Small intestine (tissue), 7 donors: ENCODE measurements at regions not wholly inside any gene's neighbourhood (a gene's known extent, or its start where the extent isn't known, plus 50 kb on each side); places are given as distances from the start of the nearest gene placed in this dataset.
"Not testable (repeated sequence)": the region's sequence is repeated elsewhere in the genome, so short reads cannot be mapped to it uniquely, and the experiment has no call there.

ENCODE experiments used
- DNase-seq, 2 donors: peaks; one replicate each; pipeline versions ENCODE4 v3.0.0 to v3.0.0-alpha.2; 2013
- FAIRE-seq: peaks from 2 replicates; lab custom pipeline; 2012; peaks lifted over from hg19 to GRCh38; lab: Jason Lieb, UNC
- H3K27ac ChIP-seq, 3 donors: one replicate each; pipeline ENCODE4 v1.5.1; 2013; ENCODE audit warnings: low read length in 2 of 3, mild to moderate bottlenecking in 2 of 3, control low read depth in 1 of 3, inconsistent platforms in 1 of 3, low read depth in 1 of 3, moderate library complexity in 1 of 3
- H3K27me3 ChIP-seq, 3 donors: one replicate each; pipeline ENCODE4 v1.6.1; 2013; ENCODE audit warnings: low read length in 3 of 3, inconsistent platforms in 1 of 3; ENCODE audit not compliant: control insufficient read depth in 3 of 3, insufficient read depth in 3 of 3
- H3K36me3 ChIP-seq, 3 donors: one replicate each; pipeline ENCODE4 v1.6.1; 2013; ENCODE audit warnings: low read length in 3 of 3, inconsistent platforms in 1 of 3, low read depth in 1 of 3, mild to moderate bottlenecking in 1 of 3, moderate library complexity in 1 of 3; ENCODE audit not compliant: control insufficient read depth in 3 of 3, insufficient read depth in 2 of 3
- H3K4me1 ChIP-seq, 3 donors: one replicate each; pipeline ENCODE4 v1.6.1; 2013; ENCODE audit warnings: low read length in 2 of 3, inconsistent platforms in 1 of 3, low read depth in 1 of 3, mild to moderate bottlenecking in 1 of 3, moderate library complexity in 1 of 3; ENCODE audit not compliant: control insufficient read depth in 3 of 3, insufficient read depth in 2 of 3
- H3K4me3 ChIP-seq, 3 donors: one replicate each; pipeline ENCODE4 v1.5.1; 2013; ENCODE audit warnings: low read length in 3 of 3, control low read depth in 1 of 3, inconsistent platforms in 1 of 3, low read depth in 1 of 3, mild to moderate bottlenecking in 1 of 3, moderate library complexity in 1 of 3
- H3K9me3 ChIP-seq, 2 donors: one replicate each; pipeline ENCODE4 v1.6.1; 2013; ENCODE audit warnings: low read depth in 1 of 2, low read length in 1 of 2; ENCODE audit not compliant: control insufficient read depth in 2 of 2, insufficient read depth in 1 of 2
- WGBS, 3 donors: extraction: QIAGEN DNeasy Blood & Tissue Kit; methylation state at CpG; one replicate each; pipeline ENCODE4 v1.1.7; 2013; 5-methylcytosine and 5-hydroxymethylcytosine counted together
- donor health status: healthy with polysubstance abuse.
- donor health status: control.
- donor health status: control.
- donor health status: Bipolar disorder and iron deficiency.
- donor health status: healthy.

GRCh38 chr3:18693588-18694329, 268.6 kb upstream of the SATB1 start:
- not testable (repeated sequence) for H3K9me3 ChIP-seq, DNase-seq, H3K4me1 ChIP-seq, H3K27me3 ChIP-seq, FAIRE-seq, H3K27ac ChIP-seq, H3K4me3 ChIP-seq, H3K36me3 ChIP-seq
- 90 to 95% (median 90%) methylated on average over 22 to 33 of the region's 33 CpGs for WGBS, 3 donors

GRCh38 chr3:18687286-18687685, 262.1 kb upstream of the SATB1 start:
- Histone ChIP-seq H3K27me3 (peaks cover 0 to 2% (median 0%) of the 10 kb centered on the region in 3 donors), H3K36me3 (no peaks in the 10 kb centered on the region), H3K4me1 (no peaks in the 10 kb centered on the region), H3K27ac (no peak overlapping the region), H3K9me3 (peaks cover 0 to 6% of the 10 kb centered on the region in 2 donors), H3K4me3 (no peak overlapping the region)
- FAIRE-seq, result peak; percentile 75
- DNase-seq, result no peak
- WGBS, 3 donors, result 54 to 56% (median 56%) methylated on average over 4 of the region's 4 CpGs

GRCh38 chr3:18683900-18684299, 258.8 kb upstream of the SATB1 start:
- no peak for FAIRE-seq
- Histone ChIP-seq H3K27ac (no peak overlapping the region), H3K4me1 (no peaks in the 10 kb centered on the region), H3K9me3 (peaks cover 0 to 6% of the 10 kb centered on the region in 2 donors), H3K27me3 (peaks cover 0 to 2% (median 0%) of the 10 kb centered on the region in 3 donors), H3K4me3 (no peak overlapping the region), H3K36me3 (no peaks in the 10 kb centered on the region)
- no peak for DNase-seq

GRCh38 chr3:18681818-18682345, 256.7 kb upstream of the SATB1 start:
- Histone ChIP-seq H3K4me1 (no peaks in the 10 kb centered on the region), H3K9me3 (peaks cover 0 to 6% of the 10 kb centered on the region in 2 donors), H3K4me3 (no peak overlapping the region), H3K27ac (no peak overlapping the region), H3K27me3 (peaks cover 0 to 2% (median 0%) of the 10 kb centered on the region in 3 donors), H3K36me3 (no peaks in the 10 kb centered on the region)
- no peak for FAIRE-seq
- no peak for DNase-seq
- WGBS, 3 donors, result 66 to 72% (median 67%) methylated on average over 3 of the region's 3 CpGs

- no peaks in the 10 kb centered on the region for H3K36me3 ChIP-seq
- DNase-seq (no peak), FAIRE-seq (no peak)
- H3K9me3 ChIP-seq, result peaks cover 0 to 6% of the 10 kb centered on the region in 2 donors
- no peak overlapping the region for H3K4me3 ChIP-seq
- no peak overlapping the region for H3K27ac ChIP-seq
- 56 to 65% (median 59%) methylated on average over 3 of the region's 3 CpGs for WGBS, 3 donors
- no peaks in the 10 kb centered on the region for H3K4me1 ChIP-seq
- peaks cover 0 to 2% (median 0%) of the 10 kb centered on the region in 3 donors for H3K27me3 ChIP-seq
Observed at GRCh38 chr3:18680758-18681157, 255.6 kb upstream of the SATB1 start.

- H3K27ac ChIP-seq, result no peak overlapping the region
- no peaks in the 10 kb centered on the region for H3K27me3 ChIP-seq
- peaks cover 0 to 4% of the 10 kb centered on the region in 2 donors for H3K9me3 ChIP-seq
- DNase-seq (peak in 1 of 2 donors; percentile 41), FAIRE-seq (no peak)
- no peak overlapping the region for H3K4me3 ChIP-seq
- H3K4me1 ChIP-seq, result no peaks in the 10 kb centered on the region
- 51 to 67% (median 59%) methylated on average over 4 of the region's 4 CpGs for WGBS, 3 donors
- H3K36me3 ChIP-seq, result no peaks in the 10 kb centered on the region
Observed at GRCh38 chr3:18679238-18679637, 254.1 kb upstream of the SATB1 start.

GRCh38 chr3:18675197-18675596, 250.1 kb upstream of the SATB1 start:
- Histone ChIP-seq H3K36me3 (no peaks in the 10 kb centered on the region), H3K27ac (no peak overlapping the region), H3K27me3 (no peaks in the 10 kb centered on the region), H3K9me3 (no peaks in the 10 kb centered on the region), H3K4me1 (no peaks in the 10 kb centered on the region), H3K4me3 (no peak overlapping the region)
- FAIRE-seq, result no peak
- no peak for DNase-seq

GRCh38 chr3:18672561-18672960, 247.4 kb upstream of the SATB1 start:
- WGBS, 3 donors, result 47 to 62% (median 50%) methylated on average over 3 of the region's 3 CpGs
- DNase-seq, result no peak
- no peak for FAIRE-seq

More at GRCh38 chr3:18672561-18672960, 247.4 kb upstream of the SATB1 start:
- no peaks in the 10 kb centered on the region for H3K4me1 ChIP-seq
- no peak overlapping the region for H3K27ac ChIP-seq
- no peaks in the 10 kb centered on the region for H3K9me3 ChIP-seq
- no peaks in the 10 kb centered on the region for H3K27me3 ChIP-seq
- H3K36me3 ChIP-seq, result no peaks in the 10 kb centered on the region
- no peak overlapping the region for H3K4me3 ChIP-seq
